ENCODE measurements at regions not wholly inside any gene's neighbourhood (a gene's known extent, or its start where the extent isn't known, plus 50 kb on each side); places are given as distances from the start of the nearest gene placed in this dataset.
"Not testable (repeated sequence)": the region's sequence is repeated elsewhere in the genome, so short reads cannot be mapped to it uniquely, and the experiment has no call there.

- Histone ChIP-seq H3K4me1 (ENCODE audit: insufficient read depth, low read length, severe bottlenecking) (no peaks in the 10 kb centered on the region), H3F3A (ENCODE audit: insufficient read depth, low read length) (no peaks in the 10 kb centered on the region), H3K27ac (ENCODE audit: low read depth, low read length, poor library complexity, severe bottlenecking) (no peak overlapping the region), H3K79me2 (ENCODE audit: insufficient read depth, low read length) (no peaks in the 10 kb centered on the region), H3K27me3 (ENCODE audit: insufficient read depth, low read length) (no peaks in the 10 kb centered on the region), H4K20me1 (ENCODE audit: insufficient read depth, low read length) (no peaks in the 10 kb centered on the region), H3K4me3 (ENCODE audit: low read depth, low read length, poor library complexity, severe bottlenecking) (no peak overlapping the region), H3K9ac (ENCODE audit: low read length) (no peak overlapping the region), H3K9me3 (ENCODE audit: low read length) (no peaks in the 10 kb centered on the region), H3K4me2 (ENCODE audit: low read length) (no peak overlapping the region), H3K9me2 (ENCODE audit: low read depth, low read length) (no peaks in the 10 kb centered on the region), H3K36me3 (ENCODE audit: insufficient read depth, low read length) (no peaks in the 10 kb centered on the region), H2AFZ (ENCODE audit: low read length) (no peak overlapping the region)
- TF ChIP-seq EZH2 (IDR thresholded peaks at IDR 0.05; ENCODE audit: borderline replicate concordance, low read length) = no peak
- no peak for TF ChIP-seq CTCF (IDR thresholded peaks at IDR 0.05; ENCODE audit: low read length)
These were observed 210.0 kb downstream of the PLA2G4A start for GRCh38 chr1:187038784-187039183.

- H3K4me3 ChIP-seq (ENCODE audit: low read depth, low read length, poor library complexity, severe bottlenecking) = no peak overlapping the region
These were observed 212.4 kb downstream of the PLA2G4A start for GRCh38 chr1:187041104-187041503.

DNA sequence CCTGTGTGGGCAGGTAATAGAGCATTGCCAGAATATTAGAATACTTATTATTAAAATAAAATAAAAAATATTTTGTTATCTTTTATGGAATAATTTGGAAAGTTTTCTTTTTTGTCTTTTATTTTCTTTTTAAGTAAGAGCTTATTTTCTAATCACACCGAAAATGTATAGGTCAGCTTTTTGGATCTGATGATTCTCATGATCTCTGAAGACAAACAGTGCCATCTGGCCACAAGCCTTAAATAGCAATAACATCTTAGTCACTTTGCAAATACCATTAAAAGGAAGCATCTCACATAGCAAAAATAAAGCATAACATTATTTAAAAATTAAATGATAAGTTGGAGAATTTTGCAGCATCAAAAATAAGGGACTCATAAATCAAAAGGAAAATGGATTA, 213.8 kb downstream of the PLA2G4A start:
- H3K79me2 ChIP-seq (ENCODE audit: insufficient read depth, low read length) = no peaks in the 10 kb centered on the region
- H3F3A ChIP-seq (ENCODE audit: insufficient read depth, low read length) = no peaks in the 10 kb centered on the region
- H3K4me2 ChIP-seq (ENCODE audit: low read length) = no peak overlapping the region

More at GRCh38 chr1:187041104-187041503, 212.4 kb downstream of the PLA2G4A start:
- Histone ChIP-seq H3K79me2 (ENCODE audit: insufficient read depth, low read length) (no peaks in the 10 kb centered on the region), H3K27ac (ENCODE audit: low read depth, low read length, poor library complexity, severe bottlenecking) (no peak overlapping the region), H3K36me3 (ENCODE audit: insufficient read depth, low read length) (no peaks in the 10 kb centered on the region), H3K4me2 (ENCODE audit: low read length) (no peak overlapping the region), H3K27me3 (ENCODE audit: insufficient read depth, low read length) (no peaks in the 10 kb centered on the region), H3F3A (ENCODE audit: insufficient read depth, low read length) (no peaks in the 10 kb centered on the region), H3K9me2 (ENCODE audit: low read depth, low read length) (no peaks in the 10 kb centered on the region), H2AFZ (ENCODE audit: low read length) (no peak overlapping the region), H4K20me1 (ENCODE audit: insufficient read depth, low read length) (no peaks in the 10 kb centered on the region), H3K4me1 (ENCODE audit: insufficient read depth, low read length, severe bottlenecking) (no peaks in the 10 kb centered on the region), H3K9ac (ENCODE audit: low read length) (no peak overlapping the region), H3K9me3 (ENCODE audit: low read length) (no peaks in the 10 kb centered on the region)
- TF ChIP-seq CTCF (IDR thresholded peaks at IDR 0.05; ENCODE audit: low read length) = no peak

GRCh38 chr1:187043433-187043832, 214.7 kb downstream of the PLA2G4A start:
- H3F3A ChIP-seq (ENCODE audit: insufficient read depth, low read length); H3K27me3 ChIP-seq (ENCODE audit: insufficient read depth, low read length); H3K36me3 ChIP-seq (ENCODE audit: insufficient read depth, low read length); H3K4me3 ChIP-seq (ENCODE audit: low read depth, low read length, poor library complexity, severe bottlenecking); H3K27ac ChIP-seq (ENCODE audit: low read depth, low read length, poor library complexity, severe bottlenecking); H3K9ac ChIP-seq (ENCODE audit: low read length); H3K9me3 ChIP-seq (ENCODE audit: low read length); H2AFZ ChIP-seq (ENCODE audit: low read length); H3K4me1 ChIP-seq (ENCODE audit: insufficient read depth, low read length, severe bottlenecking); H3K79me2 ChIP-seq (ENCODE audit: insufficient read depth, low read length); H3K4me2 ChIP-seq (ENCODE audit: low read length); H3K9me2 ChIP-seq (ENCODE audit: low read depth, low read length); H4K20me1 ChIP-seq (ENCODE audit: insufficient read depth, low read length): not testable (repeated sequence)

More for the DNA sequence above, 213.8 kb downstream of the PLA2G4A start:
- TF ChIP-seq CTCF (IDR thresholded peaks at IDR 0.05; ENCODE audit: low read length) (no peak), EZH2 (IDR thresholded peaks at IDR 0.05; ENCODE audit: borderline replicate concordance, low read length) (no peak)
- Histone ChIP-seq H3K9me2 (ENCODE audit: low read depth, low read length) (no peaks in the 10 kb centered on the region), H3K9me3 (ENCODE audit: low read length) (no peaks in the 10 kb centered on the region), H4K20me1 (ENCODE audit: insufficient read depth, low read length) (no peaks in the 10 kb centered on the region), H3K27ac (ENCODE audit: low read depth, low read length, poor library complexity, severe bottlenecking) (no peak overlapping the region), H2AFZ (ENCODE audit: low read length) (no peak overlapping the region), H3K4me3 (ENCODE audit: low read depth, low read length, poor library complexity, severe bottlenecking) (no peak overlapping the region), H3K4me1 (ENCODE audit: insufficient read depth, low read length, severe bottlenecking) (no peaks in the 10 kb centered on the region), H3K9ac (ENCODE audit: low read length) (no peak overlapping the region), H3K27me3 (ENCODE audit: insufficient read depth, low read length) (no peaks in the 10 kb centered on the region), H3K36me3 (ENCODE audit: insufficient read depth, low read length) (no peaks in the 10 kb centered on the region)
